HG03469 (cell line): ENCODE measurements at regions not wholly inside any gene's neighbourhood (a gene's known extent, or its start where the extent isn't known, plus 50 kb on each side); places are given as distances from the start of the nearest gene placed in this dataset.
"Not testable (repeated sequence)": the region's sequence is repeated elsewhere in the genome, so short reads cannot be mapped to it uniquely, and the experiment has no call there.

Experiments
- ATAC-seq: cut with Tn5 transposase; IDR thresholded peaks from one replicate; pipeline ENCODE4 v1.9.1; 2021; ENCODE audit warnings: mild to moderate bottlenecking, moderate library complexity, moderate number of reproducible peaks; ENCODE audit not compliant: unreplicated experiment

DNA sequence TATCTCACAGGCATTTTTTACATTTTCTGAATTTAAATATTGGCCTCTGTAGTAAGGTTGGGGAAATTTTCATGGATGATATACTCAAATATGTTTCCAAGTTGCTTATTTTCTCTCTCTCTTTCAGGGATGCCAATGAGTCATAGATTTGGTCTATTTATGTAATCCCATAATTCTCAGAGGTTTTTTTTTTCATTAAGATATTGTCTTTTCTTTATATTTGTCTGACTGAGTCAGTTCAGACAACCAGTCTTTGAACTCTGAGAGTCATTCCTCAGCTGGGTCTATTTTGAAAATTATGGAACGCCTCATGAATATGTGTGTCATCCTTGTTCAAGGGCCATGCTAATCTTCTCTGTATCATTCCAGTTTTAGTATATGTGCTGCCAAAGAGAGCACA is 223.2 kb downstream of the PCSK1 start:
- no peak for ATAC-seq

DNA sequence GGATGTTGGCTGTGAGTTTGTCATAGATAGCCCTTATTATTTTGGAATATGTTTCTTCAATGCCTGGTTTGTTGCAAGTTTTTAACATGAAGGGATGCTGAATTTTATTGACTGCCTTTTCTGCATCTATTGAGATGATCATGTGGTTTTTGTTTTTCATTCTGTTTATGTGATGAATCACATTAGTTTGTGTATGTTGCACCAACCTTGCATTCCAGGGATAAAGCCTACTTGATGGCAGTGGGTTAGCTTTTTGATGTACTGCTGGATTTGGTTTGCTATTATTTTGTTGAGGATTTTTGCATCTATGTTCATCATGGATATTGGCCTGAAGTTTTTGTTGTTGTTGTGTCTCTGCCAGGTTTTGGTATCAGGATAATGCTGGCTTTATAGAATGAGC is 225.6 kb downstream of the PCSK1 start:
- ATAC-seq, result no peak

DNA sequence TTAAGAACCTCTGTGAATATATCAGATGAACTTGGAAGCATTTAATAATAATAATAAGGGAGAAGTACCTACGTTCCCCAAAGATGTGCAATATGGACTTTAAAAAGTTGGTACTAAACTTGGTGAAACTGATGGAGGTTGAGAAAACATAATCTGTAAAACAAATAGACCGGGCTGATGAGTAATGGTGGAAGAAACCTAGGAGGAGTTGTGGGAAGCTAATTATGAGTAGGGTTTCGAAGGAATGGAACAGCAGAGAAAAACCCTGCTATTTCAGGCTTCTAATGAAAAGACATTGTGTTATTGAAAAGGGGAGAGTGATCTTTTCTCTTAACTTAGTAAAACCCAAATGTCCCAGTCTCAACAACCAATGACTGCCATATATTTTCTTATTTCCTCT is 229.3 kb downstream of the PCSK1 start:
- no peak for ATAC-seq

DNA sequence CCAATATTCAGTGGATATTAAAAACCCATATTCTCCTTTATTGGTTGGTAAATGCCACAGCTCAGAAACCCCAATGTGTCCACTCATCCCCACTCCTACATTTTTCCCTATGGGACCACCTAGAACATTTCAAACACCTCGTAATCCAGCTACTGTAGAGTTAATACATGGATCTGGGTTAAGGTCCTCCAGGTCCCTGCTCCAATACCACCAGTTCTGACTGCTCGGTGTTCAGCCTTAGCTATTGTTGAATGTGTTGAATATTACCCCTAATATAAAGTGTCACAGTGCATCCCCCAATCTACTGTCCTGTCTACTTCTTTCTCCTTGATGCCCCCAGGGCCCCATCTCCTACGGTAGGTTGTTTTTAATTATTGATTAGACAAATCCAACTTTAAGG is 231.5 kb downstream of the PCSK1 start:
- ATAC-seq, result no peak

DNA sequence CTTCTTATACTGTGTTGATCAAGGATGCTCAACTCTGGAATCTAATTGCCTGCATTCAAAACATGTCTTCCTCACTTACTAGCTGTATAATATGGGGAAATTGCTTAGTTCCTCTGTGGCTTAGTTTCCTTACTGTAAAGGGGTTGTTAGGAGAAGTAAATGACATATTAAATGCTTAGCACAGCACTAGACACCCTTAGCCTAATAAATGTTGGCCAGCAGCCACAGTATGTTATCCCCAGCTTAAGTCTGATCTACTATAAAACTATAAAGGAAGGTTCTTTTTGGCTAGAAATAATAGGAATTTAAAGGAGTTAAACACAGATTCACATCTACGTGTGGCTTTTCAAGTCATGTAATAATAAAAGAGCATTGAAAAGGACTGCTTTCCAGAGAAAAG is 232.4 kb downstream of the PCSK1 start:
- ATAC-seq, result no peak

DNA sequence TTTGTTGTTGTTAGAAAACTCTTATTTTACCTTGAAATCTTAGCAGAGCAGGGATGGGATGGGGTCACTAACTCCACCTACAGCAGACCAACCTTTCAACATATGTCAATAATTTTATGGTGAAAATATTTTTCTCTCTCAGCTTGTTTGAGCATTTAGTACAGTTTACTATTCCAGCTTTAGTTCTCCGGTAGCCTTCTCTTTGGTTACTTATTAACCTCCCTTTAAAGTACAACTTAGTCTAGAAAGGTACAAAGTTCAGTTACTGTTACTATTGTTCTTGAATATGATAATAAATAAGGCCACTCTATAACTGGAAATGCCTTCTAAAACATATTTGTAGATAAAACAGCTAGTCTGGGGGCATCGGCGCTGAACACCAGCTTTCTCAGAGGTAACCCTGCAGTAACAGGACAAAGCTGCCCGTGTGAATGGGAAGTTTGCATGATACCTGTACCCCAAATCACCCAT is 233.3 kb downstream of the PCSK1 start:
- ATAC-seq, result no peak

DNA sequence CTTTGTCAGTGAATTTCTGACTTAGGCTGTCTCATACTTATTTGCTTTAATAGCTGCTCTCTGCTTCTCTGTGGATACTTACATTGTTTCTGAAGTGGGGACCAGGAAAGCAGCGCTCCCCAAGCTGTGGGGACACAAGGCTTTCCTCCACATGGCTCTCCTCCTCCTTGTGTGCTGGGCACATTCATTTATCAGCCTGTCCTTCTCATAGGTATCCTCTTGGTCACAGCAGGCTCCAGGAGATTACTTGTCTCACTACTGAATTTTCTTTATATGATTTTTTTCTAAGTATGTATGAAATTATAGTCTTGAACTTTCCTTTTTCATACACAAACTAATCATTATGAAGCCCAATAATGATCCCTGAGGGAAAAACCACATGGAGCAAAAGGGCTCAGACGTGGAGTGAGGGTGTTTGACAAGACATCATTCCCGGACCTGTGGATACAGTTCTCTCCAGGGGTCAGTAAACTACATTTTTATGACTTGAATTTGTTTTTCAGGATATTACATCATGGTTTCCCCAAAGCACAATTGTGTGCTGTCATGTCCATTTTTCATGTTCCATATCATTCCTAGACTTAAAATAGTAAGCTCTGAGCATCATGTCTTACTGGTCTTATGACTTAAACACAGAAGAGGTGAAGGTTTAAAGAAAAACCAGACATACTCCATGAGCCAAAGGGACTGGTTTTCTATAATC is 234.5 kb downstream of the PCSK1 start:
- no peak for ATAC-seq

DNA sequence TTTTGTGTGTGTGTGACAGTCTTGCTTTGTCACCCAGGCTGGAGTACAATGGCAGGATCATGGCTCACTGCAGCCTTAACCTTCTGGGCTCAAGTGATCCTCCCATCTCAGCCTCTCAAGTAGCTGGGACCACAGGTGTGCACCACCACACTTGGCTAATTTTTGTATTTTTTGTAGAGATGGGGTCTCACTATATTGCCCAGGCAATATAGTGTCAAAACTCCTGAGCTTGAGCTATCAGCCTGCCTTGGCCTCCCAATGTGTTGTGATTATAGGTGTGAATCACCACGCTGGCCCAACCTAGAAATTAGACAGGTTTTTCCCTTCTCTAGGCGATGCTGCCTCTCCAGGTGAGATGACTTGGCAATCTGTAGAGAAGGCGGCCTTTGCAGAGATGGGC is 235.3 kb downstream of the PCSK1 start:
- not testable (repeated sequence) for ATAC-seq

DNA sequence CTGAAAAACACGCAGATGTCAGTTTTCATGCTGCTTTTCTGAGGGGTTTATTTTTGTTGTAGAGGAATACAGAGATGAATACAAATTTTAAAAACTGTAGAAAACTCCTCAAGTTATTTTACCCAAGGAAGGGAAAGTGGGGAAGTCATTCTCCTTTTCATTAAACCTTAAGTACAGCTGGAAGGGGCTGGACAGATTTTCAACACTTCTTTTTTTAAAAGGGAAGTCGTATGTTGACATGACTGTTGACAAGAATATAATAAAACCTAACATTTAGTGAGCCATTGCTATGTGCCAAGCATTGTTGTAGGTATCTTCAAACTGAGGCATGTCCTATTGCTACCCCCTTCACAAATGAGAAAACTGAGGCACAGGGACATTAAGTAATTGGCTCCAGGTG is 235.7 kb upstream of the ELL2 start:
- ATAC-seq, result no peak

DNA sequence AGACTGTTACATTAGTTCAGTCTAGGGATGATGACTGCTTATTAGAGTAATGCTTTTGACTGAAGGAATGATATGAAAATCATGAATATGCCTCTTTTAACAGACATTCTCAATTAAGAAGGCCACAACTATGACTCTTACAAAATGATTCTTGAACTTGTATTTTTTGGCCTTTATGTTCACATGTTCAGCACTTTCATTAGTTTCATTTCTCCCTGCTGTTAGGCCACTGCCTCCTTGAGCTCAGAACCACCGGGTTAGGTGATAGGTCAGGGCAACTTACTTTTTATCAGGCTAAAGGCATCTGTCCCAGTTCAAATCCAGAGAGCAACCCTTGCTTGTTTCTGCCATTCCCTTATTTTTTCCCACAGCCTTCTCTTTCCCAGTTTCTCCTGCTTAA is 235.2 kb upstream of the ELL2 start:
- no peak for ATAC-seq

DNA sequence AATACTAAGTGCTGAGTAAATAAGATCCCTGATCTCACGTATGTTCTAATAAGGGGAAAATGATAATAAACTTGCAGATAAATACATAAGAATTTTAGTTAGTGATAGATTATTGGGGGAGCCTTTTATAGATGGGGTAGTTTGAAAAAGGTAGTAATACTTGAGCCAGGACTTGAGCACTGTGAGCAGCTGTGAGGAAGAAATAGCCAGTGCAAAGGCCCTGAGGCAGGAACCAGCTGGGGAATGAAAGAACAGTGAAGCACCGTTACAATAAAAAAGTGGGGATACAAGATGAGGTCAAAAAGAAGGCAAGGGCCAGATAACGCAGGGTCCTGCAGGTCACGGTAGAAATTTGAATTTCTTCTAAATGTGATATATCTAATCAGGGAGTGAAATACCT is 234.8 kb upstream of the ELL2 start:
- no peak for ATAC-seq

DNA sequence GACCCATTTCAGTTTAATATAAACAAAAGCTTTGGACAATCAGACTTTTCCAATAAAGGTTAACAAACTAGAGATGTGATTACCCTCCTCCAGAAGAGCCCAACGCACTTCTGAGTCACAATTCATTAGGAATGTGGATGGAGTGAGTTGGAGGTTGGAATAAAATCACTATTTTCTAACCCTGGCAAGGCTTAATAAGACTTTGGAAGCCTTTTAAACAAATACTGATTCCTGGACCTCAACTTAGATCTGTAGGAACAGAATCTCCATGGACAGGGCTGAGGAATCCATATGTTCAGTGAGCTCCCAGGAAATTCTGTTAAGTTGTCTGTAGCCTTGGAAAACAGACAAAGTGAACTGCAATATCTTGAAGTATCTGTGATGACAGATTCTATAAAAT is 233.5 kb upstream of the ELL2 start:
- no peak for ATAC-seq

DNA sequence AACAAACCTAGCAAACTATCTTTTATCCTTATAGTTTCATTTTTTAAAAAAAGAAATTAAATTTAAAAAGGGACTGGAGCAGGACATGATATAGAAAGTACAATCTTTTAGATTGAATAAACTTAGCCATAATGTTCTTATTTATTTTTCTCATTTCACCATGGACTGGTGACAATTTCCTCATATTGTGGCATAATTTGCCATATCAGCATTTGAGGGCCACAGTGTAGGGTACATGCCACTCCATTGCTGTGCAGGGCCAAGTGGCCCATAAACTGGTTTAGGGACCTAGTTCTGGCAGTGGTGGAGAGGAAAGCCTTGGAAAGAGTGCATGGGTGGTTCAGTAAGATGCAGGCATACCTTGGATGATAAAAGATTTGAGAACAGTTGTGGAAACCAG is 232.9 kb upstream of the ELL2 start:
- no peak for ATAC-seq

DNA sequence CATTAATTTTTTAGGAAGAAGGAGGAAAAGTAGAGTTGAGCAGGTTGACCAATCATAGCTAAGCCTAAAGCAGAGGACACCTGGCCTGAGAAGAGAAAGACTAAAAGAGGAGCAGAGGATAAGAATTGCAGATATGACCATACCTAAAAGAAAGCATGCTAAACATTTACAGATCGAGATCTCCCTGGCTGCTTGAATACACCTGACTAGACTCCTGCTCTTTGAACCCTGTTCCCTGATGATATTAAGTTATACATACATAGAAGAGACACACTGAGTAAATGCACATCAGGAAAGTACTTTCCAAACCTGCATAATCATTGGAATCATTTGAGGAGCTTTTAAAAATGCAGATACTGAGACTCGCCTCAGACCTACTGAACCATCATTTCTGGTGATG is 232.3 kb upstream of the ELL2 start:
- no peak for ATAC-seq

DNA sequence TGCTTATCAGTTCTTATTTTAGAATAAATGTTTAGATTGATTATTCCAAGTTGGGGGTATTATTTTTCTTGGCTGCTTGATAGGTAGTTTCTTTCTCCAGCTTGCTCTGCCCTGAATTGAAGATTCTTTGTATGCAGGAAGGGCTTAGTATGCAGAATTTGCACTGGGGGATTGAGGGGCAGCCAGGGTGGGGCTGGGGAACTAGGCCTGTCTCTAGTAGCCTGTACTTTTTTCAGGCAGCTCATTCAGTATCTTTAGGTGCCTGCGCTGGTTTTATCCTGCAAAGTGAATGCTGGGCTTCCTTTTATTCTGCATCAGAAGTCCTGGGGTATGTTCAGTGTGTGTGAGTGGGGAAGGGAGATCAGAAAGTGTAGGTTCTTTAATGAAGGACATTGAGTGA is 228.3 kb upstream of the ELL2 start:
- no peak for ATAC-seq

DNA sequence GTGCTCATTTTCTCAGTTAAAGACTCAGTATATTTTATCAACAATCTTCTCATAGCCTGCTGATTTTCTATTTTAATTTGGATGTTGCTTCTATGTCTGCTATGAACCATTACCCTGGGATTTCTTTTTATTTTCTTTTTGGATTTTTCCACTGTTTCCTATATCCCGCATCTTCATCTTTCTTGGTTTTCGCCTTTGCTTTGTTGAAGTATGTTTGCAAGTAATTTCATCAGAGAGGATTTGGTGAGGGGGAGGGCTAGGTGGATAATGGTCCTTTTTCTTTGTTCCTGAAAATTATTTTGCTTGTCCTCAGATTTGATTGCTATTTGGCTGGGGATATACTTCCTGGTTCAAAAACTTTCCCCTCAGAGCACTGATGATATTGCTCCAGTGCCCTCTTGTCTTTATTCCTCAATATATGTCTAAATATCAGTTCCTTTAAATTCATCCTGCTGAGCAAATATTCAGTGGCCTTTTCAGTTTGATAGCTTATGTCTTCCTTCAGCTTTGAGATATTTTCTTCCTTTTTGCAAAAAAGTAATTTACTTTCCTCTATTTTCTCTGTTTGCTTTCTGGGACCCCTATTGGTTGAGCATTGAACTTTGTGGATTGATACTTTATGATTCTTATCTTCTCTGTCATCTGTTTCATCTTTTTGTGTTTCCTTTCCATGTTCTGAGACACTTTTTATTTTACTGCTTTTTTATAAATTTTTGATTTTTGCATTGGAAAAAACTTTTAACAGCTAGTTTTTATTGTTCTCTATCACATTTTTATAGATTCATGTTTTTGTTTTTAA is 227.6 kb upstream of the ELL2 start:
- no peak for ATAC-seq

DNA sequence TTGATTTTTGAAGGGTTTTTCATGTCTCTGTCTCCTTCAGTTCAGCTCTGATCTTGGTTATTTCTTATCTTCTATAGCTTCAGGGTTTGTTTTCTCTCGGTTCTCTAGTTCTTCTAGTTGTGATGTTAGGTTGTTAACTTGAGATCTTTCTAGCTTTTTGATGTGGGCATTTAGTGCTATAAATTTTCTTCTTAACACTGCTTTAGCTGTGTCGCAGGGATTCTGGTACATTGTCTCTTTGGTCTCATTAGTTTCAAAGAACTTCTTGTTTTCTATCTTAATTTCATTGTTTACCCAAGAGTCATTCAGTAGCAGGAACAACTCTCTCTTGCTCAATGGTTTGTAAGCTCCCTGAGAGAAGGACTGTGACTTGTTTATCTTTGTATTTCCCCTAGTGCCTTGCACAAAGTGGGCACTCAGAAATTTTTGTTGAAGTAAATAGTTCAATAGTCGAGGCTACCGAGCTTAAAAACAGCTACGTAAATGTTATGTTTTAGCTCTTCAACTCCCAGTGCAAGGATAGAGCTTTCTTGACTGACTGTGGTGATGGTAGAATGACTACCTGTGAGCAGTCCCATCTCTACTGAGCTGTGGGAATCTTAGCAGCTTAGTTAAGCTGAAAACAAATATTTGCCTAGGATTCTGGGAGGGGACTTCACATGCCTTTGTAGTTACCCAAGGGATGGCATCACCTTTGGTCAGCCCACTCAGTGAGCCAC is 225.8 kb upstream of the ELL2 start:
- no peak for ATAC-seq

DNA sequence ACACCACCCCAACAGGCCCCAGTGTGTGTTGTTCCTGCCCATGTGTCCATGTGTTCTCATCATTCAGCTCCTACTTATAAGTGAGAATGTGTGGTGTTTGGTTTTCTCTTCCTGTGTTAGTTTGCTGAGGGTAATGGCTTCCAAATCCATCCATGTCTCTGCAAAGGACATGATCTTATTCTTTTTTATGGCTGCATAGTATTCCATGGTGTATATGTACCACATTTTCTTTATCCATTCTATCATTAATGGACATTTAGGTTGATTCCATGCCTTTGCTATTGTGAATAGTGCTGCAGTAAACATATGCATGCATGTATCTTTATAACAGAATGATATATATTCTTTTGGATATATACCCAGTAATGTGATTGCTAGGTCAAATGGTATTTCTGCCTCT is 222.9 kb upstream of the ELL2 start:
- not testable (repeated sequence) for ATAC-seq

DNA sequence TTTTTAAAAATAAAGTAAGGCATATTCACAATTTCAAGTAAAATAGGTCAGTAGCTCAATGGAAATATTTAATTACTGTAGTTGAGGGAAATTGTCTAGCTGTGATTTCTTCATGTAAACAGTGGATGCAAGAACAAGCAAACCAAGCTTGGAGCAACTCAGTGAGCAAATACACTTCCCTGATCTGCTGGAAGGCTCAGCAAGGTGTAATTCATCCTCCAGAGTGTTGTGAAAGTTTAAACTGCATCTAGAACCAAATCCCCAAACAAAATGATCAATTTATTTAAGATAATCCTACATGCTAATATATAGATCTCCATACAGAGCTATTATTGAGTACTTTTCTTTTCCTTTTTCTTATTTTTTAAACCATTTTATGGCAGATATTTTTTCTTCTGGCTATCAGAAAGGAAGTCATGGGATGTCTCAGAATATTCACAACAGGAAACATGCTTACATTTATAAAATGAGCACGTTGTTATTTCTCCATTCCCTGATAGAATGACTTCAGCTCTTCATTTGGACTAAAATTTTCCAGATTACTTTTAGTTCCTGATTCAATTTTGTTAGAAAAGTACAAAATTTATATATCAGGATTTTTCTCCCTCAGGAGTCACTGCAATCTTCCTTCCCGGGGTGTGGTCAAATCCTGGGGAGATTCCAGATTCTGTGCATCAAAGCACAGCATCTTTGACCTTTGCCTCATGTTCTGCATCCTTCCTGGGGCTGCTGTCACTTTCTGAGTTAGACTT is 219.2 kb upstream of the ELL2 start:
- ATAC-seq, result no peak

DNA sequence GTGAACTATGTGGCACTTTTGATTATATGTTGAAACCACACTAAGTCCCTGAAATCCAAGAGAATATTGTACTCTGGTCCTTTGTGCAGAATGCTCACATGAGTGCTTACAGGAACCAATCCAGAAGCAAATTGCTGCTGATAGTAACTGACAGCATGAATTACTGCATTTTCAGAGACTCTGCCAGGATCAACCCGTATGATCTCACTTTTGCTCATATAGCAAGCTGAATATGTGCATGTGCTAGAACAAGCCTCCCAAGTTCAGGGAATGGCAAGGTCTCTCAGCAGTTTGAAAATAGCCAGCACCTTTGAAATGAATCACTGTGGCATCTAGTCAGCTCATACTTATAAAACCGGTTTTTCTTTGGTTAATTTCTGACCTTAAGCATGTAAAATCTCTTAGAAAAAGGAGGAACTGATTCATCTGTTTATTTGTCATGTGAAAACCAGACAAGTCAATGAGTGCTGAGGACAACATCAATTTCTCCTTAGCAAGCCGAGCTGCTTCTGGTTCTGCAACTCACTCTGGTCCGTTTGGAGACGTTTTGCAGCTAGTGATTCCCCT is 215.7 kb upstream of the ELL2 start:
- peak; percentile 77 for ATAC-seq

DNA sequence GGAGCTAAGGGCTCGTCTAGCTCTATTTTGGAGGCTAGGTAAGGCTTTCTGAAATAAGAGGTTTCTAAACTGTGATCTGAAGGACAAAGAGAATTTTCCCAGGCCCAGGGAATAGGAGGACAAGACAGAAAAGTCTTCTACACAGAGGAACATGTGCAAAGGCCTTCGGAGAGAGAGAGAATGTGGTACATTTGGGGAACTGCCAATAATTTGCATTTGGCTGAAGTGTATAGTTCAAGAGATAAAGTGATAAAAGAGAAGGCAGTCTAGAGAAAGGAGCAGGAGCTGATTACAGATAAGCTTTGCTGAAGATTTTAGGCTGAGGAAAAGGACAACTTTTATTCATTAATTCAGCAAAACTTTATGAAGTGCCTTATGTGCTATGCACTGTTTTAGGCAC is 214.4 kb upstream of the ELL2 start:
- ATAC-seq, result no peak
